WTC11 (cell line): ENCODE measurements at regions not wholly inside any gene's neighbourhood (a gene's known extent, or its start where the extent isn't known, plus 50 kb on each side); places are given as distances from the start of the nearest gene placed in this dataset.

Experiments
- ATAC-seq: fragments of 200-7000 bp; cut with Tn5 transposase; 2 replicates; pipeline ENCODE4 v1.10.0; 2021; ENCODE audit warnings: mild to moderate bottlenecking, moderate library complexity
- CTCF ChIA-PET: fragments of 300-600 bp; sonication (Branson Sonifier 250); formaldehyde crosslinking; loops from one replicate; lab custom pipeline; 2021; ENCODE audit warnings: antibody characterized with exemption; lab: Charles Lee
- POLR2A ChIA-PET: fragments of 350-600 bp; sonication (Branson Sonifier 250); formaldehyde crosslinking; loops from one replicate; lab custom pipeline; 2021; ENCODE audit warnings: antibody characterized with exemption; lab: Charles Lee
- DNase-seq: peaks from one replicate; pipeline ENCODE4 v3.0.0; 2021; ENCODE audit warnings: low spot score
- H3K27ac Mint-ChIP-seq: 2 replicates; pipeline ENCODE4 v1.8.0; 2021; ENCODE audit warnings: mixed read lengths
- H3K27me3 Mint-ChIP-seq: 2 replicates; pipeline ENCODE4 v1.8.0; 2021; ENCODE audit warnings: low read depth, mild to moderate bottlenecking, moderate library complexity, mixed read lengths
- H3K36me3 Mint-ChIP-seq: 2 replicates; pipeline ENCODE4 v1.8.0; 2021; ENCODE audit warnings: mixed read lengths
- H3K4me1 Mint-ChIP-seq: 2 replicates; pipeline ENCODE4 v1.8.0; 2022; ENCODE audit warnings: mixed read lengths
- H3K4me3 Mint-ChIP-seq: 2 replicates; pipeline ENCODE4 v1.8.0; 2021; ENCODE audit warnings: mild to moderate bottlenecking, moderate library complexity, mixed read lengths
- H3K9me3 Mint-ChIP-seq: 2 replicates; pipeline ENCODE4 v1.8.0; 2021; ENCODE audit warnings: mixed read lengths
- CREB1 ChIP-seq: sonication (generic); formaldehyde crosslinking; IDR thresholded peaks from 2 replicates; pipeline ENCODE4 v1.8.0; 2023; ENCODE audit warnings: mild to moderate bottlenecking, missing genetic modification reagents
- E2F4 ChIP-seq: sonication (generic); formaldehyde crosslinking; IDR thresholded peaks from 2 replicates; pipeline ENCODE4 v1.8.1; 2022; ENCODE audit warnings: low read depth, mild to moderate bottlenecking, moderate library complexity, missing genetic modification reagents, borderline replicate concordance
- EMX1 ChIP-seq: fragments of 250-450 bp; sonication (Bioruptor Pico); IDR thresholded peaks from 2 replicates; pipeline ENCODE4 v1.8.0; 2021; ENCODE audit warnings: mild to moderate bottlenecking
- ETV6 ChIP-seq: sonication (generic); formaldehyde crosslinking; IDR thresholded peaks from 2 replicates; pipeline ENCODE4 v1.8.1; 2022; ENCODE audit warnings: mild to moderate bottlenecking, missing genetic modification reagents
- HMGXB4 ChIP-seq: sonication (generic); formaldehyde crosslinking; IDR thresholded peaks from 2 replicates; pipeline ENCODE4 v1.8.1; 2023; ENCODE audit warnings: mild to moderate bottlenecking, moderate library complexity, missing genetic modification reagents
- JUN ChIP-seq: sonication (generic); formaldehyde crosslinking; IDR thresholded peaks from 2 replicates; pipeline ENCODE4 v1.8.0; 2023; ENCODE audit warnings: mild to moderate bottlenecking, missing genetic modification reagents
- MXD4 ChIP-seq: fragments of 250-450 bp; sonication (Bioruptor Pico); IDR thresholded peaks from 2 replicates; pipeline ENCODE4 v1.8.0; 2021; ENCODE audit warnings: mild to moderate bottlenecking, moderate library complexity, borderline replicate concordance
- NFE2L1 ChIP-seq: sonication (generic); formaldehyde crosslinking; IDR thresholded peaks from 2 replicates; pipeline ENCODE4 v1.8.1; 2023; ENCODE audit warnings: missing genetic modification reagents
- OVOL2 ChIP-seq: fragments of 250-450 bp; sonication (Bioruptor Pico); IDR thresholded peaks from 2 replicates; pipeline ENCODE4 v1.9.0; 2021; ENCODE audit warnings: mild to moderate bottlenecking, borderline replicate concordance
- RELA ChIP-seq: sonication (generic); formaldehyde crosslinking; IDR thresholded peaks from 2 replicates; pipeline ENCODE4 v1.8.1; 2022; ENCODE audit warnings: missing genetic modification reagents, mild to moderate bottlenecking, borderline replicate concordance
- SMAD3 ChIP-seq: sonication (generic); formaldehyde crosslinking; IDR thresholded peaks from 2 replicates; pipeline ENCODE4 v1.8.0; 2022; ENCODE audit warnings: missing genetic modification reagents, mild to moderate bottlenecking, borderline replicate concordance
- USF1 ChIP-seq: sonication (generic); formaldehyde crosslinking; IDR thresholded peaks from 2 replicates; pipeline ENCODE4 v1.8.0; 2022; ENCODE audit warnings: mild to moderate bottlenecking, missing genetic modification reagents
- ZMAT4 ChIP-seq: fragments of 250-450 bp; sonication (Bioruptor Pico); IDR thresholded peaks from 2 replicates; pipeline ENCODE4 v1.9.0; 2021; ENCODE audit warnings: mild to moderate bottlenecking
- ZNF317 ChIP-seq: sonication (generic); formaldehyde crosslinking; IDR thresholded peaks from 2 replicates; pipeline ENCODE4 v1.8.1; 2023; ENCODE audit warnings: low read depth, mild to moderate bottlenecking, moderate library complexity, missing genetic modification reagents, borderline replicate concordance
- TF ChIP-seq, protein P1 (sequence below): sonication (generic); formaldehyde crosslinking; IDR thresholded peaks from 2 replicates; pipeline ENCODE4 v1.8.1; 2023; ENCODE audit warnings: mild to moderate bottlenecking, missing genetic modification reagents
- TF ChIP-seq, protein P2 (sequence below): sonication (generic); formaldehyde crosslinking; IDR thresholded peaks from 2 replicates; pipeline ENCODE4 v1.8.0; 2022; ENCODE audit warnings: mild to moderate bottlenecking, missing genetic modification reagents
- TF ChIP-seq, protein P3 (sequence below): sonication (generic); formaldehyde crosslinking; IDR thresholded peaks from 2 replicates; pipeline ENCODE4 v1.8.1; 2023; ENCODE audit warnings: mild to moderate bottlenecking, missing genetic modification reagents
- TF ChIP-seq, protein P4 (sequence below): fragments of 250-450 bp; sonication (Bioruptor Pico); IDR thresholded peaks from 2 replicates; pipeline ENCODE4 v1.9.0; 2021; ENCODE audit warnings: mild to moderate bottlenecking, borderline replicate concordance

DNA sequence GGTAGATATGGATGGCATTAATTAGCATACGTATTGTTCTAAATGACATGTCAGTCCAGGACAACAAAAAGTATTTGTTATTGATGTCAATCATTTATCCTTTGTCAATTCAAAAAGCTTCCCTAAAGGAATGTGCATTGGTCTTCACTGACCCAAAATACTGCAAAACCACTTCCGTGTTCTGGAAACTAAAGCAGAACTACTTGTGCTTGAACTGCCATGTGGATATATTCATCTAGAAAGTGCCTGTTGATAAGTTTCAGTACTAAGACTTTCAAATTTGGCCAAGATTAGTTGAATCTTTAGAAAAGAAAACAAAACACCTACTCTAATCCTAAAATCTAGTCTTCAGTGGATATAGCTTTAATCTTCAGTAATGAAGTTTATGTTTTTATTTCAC is 242.1 kb upstream of the PPP1R3A start:
- TF ChIP-seq, protein P1, sequence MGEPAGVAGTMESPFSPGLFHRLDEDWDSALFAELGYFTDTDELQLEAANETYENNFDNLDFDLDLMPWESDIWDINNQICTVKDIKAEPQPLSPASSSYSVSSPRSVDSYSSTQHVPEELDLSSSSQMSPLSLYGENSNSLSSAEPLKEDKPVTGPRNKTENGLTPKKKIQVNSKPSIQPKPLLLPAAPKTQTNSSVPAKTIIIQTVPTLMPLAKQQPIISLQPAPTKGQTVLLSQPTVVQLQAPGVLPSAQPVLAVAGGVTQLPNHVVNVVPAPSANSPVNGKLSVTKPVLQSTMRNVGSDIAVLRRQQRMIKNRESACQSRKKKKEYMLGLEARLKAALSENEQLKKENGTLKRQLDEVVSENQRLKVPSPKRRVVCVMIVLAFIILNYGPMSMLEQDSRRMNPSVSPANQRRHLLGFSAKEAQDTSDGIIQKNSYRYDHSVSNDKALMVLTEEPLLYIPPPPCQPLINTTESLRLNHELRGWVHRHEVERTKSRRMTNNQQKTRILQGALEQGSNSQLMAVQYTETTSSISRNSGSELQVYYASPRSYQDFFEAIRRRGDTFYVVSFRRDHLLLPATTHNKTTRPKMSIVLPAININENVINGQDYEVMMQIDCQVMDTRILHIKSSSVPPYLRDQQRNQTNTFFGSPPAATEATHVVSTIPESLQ (CRISPR knock-in tag) = no peak
- no peak for TF ChIP-seq ZNF317 (CRISPR knock-in tag)
- TF ChIP-seq CREB1 (CRISPR knock-in tag) = no peak
- TF ChIP-seq, protein P2, sequence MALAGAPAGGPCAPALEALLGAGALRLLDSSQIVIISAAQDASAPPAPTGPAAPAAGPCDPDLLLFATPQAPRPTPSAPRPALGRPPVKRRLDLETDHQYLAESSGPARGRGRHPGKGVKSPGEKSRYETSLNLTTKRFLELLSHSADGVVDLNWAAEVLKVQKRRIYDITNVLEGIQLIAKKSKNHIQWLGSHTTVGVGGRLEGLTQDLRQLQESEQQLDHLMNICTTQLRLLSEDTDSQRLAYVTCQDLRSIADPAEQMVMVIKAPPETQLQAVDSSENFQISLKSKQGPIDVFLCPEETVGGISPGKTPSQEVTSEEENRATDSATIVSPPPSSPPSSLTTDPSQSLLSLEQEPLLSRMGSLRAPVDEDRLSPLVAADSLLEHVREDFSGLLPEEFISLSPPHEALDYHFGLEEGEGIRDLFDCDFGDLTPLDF (CRISPR knock-in tag) = no peak
- no peak for TF ChIP-seq RELA (CRISPR knock-in tag)
- TF ChIP-seq SMAD3 (CRISPR knock-in tag) = no peak
- no peak for TF ChIP-seq EMX1
- TF ChIP-seq MXD4 (CRISPR knock-in tag) = no peak
- no peak for TF ChIP-seq ZMAT4 (CRISPR knock-in tag)
- no peak for TF ChIP-seq HMGXB4
- no peak for TF ChIP-seq ETV6 (CRISPR knock-in tag)
- TF ChIP-seq, protein P3, sequence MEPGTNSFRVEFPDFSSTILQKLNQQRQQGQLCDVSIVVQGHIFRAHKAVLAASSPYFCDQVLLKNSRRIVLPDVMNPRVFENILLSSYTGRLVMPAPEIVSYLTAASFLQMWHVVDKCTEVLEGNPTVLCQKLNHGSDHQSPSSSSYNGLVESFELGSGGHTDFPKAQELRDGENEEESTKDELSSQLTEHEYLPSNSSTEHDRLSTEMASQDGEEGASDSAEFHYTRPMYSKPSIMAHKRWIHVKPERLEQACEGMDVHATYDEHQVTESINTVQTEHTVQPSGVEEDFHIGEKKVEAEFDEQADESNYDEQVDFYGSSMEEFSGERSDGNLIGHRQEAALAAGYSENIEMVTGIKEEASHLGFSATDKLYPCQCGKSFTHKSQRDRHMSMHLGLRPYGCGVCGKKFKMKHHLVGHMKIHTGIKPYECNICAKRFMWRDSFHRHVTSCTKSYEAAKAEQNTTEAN (CRISPR knock-in tag) = no peak
- no peak for TF ChIP-seq E2F4
- TF ChIP-seq NFE2L1 (CRISPR knock-in tag) = no peak
- TF ChIP-seq OVOL2 (CRISPR knock-in tag) = no peak
- no peak for TF ChIP-seq JUN (CRISPR knock-in tag)
- TF ChIP-seq USF1 (CRISPR knock-in tag) = no peak
- TF ChIP-seq, protein P4, sequence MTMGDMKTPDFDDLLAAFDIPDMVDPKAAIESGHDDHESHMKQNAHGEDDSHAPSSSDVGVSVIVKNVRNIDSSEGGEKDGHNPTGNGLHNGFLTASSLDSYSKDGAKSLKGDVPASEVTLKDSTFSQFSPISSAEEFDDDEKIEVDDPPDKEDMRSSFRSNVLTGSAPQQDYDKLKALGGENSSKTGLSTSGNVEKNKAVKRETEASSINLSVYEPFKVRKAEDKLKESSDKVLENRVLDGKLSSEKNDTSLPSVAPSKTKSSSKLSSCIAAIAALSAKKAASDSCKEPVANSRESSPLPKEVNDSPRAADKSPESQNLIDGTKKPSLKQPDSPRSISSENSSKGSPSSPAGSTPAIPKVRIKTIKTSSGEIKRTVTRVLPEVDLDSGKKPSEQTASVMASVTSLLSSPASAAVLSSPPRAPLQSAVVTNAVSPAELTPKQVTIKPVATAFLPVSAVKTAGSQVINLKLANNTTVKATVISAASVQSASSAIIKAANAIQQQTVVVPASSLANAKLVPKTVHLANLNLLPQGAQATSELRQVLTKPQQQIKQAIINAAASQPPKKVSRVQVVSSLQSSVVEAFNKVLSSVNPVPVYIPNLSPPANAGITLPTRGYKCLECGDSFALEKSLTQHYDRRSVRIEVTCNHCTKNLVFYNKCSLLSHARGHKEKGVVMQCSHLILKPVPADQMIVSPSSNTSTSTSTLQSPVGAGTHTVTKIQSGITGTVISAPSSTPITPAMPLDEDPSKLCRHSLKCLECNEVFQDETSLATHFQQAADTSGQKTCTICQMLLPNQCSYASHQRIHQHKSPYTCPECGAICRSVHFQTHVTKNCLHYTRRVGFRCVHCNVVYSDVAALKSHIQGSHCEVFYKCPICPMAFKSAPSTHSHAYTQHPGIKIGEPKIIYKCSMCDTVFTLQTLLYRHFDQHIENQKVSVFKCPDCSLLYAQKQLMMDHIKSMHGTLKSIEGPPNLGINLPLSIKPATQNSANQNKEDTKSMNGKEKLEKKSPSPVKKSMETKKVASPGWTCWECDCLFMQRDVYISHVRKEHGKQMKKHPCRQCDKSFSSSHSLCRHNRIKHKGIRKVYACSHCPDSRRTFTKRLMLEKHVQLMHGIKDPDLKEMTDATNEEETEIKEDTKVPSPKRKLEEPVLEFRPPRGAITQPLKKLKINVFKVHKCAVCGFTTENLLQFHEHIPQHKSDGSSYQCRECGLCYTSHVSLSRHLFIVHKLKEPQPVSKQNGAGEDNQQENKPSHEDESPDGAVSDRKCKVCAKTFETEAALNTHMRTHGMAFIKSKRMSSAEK = no peak

More for the DNA sequence above, 242.1 kb upstream of the PPP1R3A start:
- Mint-ChIP-seq H3K9me3 (no peaks in the 10 kb centered on the region), H3K4me3 (no peak overlapping the region), H3K36me3 (no peaks in the 10 kb centered on the region), H3K4me1 (peaks cover 23% of the 10 kb centered on the region), H3K27me3 (no peaks in the 10 kb centered on the region), H3K27ac (no peak overlapping the region)
- DNase-seq = no peak
- ChIA-PET POLR2A (no interaction called here), CTCF (no interaction called here)
- no peak for ATAC-seq
